Stimulated activated CD8-positive, alpha-beta memory T cell treated with anti-CD3 and anti-CD28 coated beads, Interleukin-15, amount 100 ng/mL, for 24 hours (primary cell): ENCODE measurements at regions not wholly inside any gene's neighbourhood (a gene's known extent, or its start where the extent isn't known, plus 50 kb on each side); places are given as distances from the start of the nearest gene placed in this dataset.
"Not testable (repeated sequence)": the region's sequence is repeated elsewhere in the genome, so short reads cannot be mapped to it uniquely, and the experiment has no call there.

Experiments
- DNase-seq: peaks from one replicate; pipeline ENCODE4 v3.0.0-alpha.2; 2020; ENCODE audit warnings: low read depth

GRCh38 chr12:125776212-125776611 is 711.0 kb downstream of the AACS start:
- DNase-seq, result no peak

DNA sequence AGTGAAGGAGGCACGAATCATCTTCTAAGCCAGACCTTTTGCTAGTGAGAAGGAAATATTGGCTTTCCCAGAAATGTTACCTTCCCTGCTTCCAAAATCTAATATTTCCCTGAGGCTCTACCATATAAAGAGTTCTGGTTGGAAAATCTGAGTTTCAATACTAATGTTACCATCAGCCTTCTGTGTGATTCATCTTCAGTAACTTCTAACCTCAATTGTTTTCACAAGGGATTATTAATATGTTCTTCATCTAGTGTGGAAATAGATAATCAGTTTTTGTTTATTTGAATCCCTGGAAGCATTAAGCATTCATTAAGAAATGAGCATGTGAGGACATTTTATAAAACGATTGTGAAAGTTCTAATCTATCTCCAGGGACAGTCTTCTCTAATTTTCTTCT is 720.9 kb downstream of the AACS start:
- no peak for DNase-seq

GRCh38 chr12:125794401-125794800 is 729.2 kb downstream of the AACS start:
- DNase-seq, result no peak

- DNase-seq, result no peak
Observed at GRCh38 chr12:125797421-125798175, 732.4 kb downstream of the AACS start.

DNA sequence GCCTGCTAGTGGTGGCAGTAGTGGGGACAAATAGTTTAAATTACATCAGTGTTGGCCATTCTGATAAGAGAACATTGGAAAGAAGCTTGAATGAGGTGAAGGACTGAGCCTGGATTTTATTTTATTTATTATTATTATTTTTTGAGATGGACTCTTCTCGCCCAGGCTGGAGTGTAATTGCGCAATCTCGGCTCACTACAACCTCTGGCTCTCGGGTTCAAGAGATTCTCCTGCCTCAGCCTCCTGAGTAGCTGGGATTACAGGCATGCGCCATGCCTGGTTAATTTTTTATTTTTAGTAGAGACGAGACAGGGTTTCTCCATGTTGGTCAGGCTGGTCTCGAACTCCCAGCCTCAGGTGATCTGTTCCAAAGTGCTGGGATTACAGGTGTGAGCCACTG is 739.4 kb downstream of the AACS start:
- DNase-seq, result no peak

- DNase-seq, result no peak
Observed at GRCh38 chr12:125824276-125824675, 759.0 kb downstream of the AACS start.

DNA sequence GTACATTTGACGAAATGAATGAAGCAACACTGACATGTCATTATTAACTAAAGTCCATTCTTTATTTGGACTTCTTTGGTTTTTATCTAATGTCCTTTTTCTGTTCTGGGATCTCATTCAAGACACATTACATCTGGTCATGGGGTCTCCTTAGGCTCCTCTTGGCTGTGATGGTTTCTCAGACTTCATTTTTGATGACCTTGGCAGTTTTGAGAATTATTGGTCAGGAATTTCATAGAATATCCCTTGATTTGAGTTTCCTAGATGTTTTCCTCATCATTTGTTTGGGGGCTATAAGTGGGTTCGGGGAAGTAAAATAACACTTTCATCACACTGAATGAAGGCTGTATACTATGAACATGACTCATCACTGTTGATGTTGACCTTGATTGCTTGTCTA is 770.6 kb downstream of the AACS start:
- DNase-seq, result no peak

- no peak for DNase-seq
Observed at GRCh38 chr12:125836647-125837046, 771.4 kb downstream of the AACS start.

DNA sequence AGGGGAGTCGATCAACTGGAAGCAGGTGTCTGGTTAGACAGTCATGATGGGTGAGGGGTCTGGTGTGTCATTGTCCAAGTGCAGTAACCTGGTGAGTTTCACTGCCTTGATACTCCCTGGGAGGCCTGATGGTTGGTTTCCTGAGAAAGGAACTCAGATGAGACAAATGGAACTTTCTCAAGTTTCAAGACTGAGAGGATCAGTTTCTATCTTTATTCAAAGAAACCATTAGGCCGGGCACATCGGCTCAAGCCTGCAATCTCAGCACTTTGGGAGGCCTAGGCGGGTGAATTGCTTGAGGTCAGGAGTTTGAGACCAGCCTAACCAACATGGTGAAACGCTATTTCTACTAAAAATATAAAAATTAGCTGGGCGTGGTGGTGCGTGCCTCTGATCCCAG is 776.1 kb downstream of the AACS start:
- no peak for DNase-seq

DNA sequence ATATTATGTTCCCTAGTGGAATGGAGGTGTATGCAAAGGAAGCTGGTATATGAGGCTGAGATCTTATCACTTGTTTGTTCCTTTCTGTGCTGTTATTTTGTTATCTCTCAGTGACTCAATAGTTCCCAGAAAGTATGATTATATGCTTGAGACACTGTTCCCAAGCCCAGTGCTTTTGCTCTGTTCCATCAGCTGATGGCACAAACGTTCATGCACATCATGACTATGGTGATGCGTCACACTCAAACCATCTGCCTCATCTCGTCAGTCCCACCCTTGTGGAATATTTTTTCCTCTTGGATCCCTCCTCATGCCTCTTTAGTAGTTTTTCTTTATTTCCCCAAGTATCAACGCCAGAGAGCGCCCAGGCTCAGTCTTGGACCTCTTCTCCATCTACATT is 786.9 kb downstream of the AACS start:
- DNase-seq, result no peak

- no peak for DNase-seq
Observed at GRCh38 chr12:125852679-125853078, 787.4 kb downstream of the AACS start.

- no peak for DNase-seq
Observed at GRCh38 chr12:125853670-125854069, 788.4 kb downstream of the AACS start.

DNA sequence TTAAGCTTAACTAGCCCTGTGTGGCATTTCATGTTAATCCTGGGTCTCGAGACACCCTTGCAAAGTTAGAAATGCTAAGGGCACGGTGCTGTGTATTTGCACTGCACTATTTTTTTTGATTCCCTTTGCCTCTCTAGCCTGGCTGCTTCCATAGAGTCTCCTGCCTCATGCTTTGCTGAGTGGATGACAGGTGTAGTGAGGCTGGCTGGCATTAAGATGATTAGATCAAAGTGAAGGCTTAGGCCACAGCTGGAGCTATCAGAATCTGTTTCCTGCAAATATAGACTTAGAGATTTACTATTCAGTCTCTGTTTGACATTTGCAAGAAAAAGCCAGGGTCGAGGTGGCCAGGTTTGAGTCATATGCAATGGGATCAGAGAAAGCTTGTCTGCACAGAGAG is 791.1 kb downstream of the AACS start:
- DNase-seq, result no peak

DNA sequence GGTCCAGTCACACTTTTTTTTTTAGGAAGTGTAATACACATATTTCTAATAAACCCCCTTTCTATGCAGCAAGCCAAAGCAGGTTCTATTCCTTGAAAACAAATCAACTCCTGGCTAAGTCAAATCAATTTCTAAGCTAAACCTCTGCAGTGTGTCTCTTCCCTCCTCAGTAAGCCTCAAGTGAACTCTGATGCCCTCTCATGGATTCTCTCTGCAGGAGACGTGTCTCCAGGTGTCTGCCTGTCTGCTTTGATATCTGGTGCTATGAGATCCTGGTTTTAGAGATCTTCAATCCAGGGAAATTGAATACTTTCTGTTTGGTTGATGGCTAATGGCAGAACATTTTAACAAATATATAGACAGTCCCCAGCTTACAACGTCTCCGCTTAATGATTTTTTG is 791.7 kb downstream of the AACS start:
- no peak for DNase-seq

- no peak for DNase-seq
Observed at GRCh38 chr12:125860672-125861288, 795.5 kb downstream of the AACS start.

DNA sequence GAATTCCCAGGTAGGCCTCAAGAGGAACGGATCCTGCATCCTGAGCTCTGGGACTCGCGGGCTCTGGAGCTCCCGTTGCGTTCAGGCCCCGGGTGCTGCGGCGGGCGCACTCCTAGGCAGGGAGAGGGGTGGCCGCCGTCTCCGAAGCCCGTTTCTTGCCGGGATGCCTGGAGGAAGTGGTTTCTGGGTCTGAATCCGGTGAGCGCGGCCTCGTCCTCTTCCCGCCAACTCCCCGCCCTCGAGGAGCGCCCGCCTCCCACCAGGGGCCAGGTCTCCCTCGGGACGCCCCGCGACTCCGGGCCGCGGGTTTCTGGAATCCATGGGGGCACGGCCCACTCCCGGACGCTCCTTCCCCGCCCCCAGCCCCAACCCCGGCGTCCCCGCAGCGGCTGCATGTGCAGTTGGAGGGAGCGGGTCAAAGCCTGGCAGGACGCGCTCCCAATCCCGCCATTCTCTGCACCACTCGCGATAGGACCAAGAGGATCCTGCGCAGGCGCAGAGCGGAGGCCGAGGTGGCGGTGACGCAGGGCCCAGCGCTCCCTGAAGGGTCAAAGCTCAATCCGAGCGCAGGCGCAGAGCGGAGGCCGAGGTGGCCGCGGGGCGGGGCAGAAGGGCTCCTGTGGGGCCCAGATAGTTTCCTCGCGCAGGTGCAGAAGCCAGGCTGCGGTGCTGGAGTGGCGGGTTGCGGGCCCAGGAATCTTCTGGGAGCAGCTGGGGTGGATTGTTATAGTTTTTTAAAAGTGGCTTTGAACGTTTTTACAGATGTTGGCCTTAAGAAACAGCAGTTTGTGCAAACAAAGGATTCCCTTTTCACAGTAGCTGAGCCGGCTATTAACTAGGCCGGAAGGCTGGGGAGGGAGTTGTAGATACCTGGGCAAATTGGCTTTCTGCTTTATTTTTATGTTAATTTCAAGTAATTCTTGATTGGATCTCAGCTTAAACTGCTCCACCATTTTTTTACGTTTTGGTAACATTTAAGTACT is 796.4 kb downstream of the AACS start:
- no peak for DNase-seq

DNA sequence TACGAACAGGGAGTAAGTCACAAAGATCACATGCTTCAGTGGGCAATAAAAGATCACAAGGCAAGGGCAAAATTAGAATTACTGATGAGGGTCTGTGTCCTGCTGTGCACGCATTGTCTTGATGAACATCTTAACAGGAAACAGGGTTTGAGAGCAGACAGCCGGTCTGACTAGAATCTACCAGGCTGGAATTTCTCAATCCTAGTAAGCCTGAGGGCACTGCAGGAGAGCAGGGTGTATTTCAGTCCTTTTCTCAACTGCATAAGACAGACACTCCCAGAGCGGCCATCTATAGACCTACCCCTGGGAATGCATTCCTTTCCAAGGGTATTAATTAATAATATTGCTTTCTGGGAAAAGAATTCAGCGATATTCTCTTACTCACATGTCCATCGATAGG is 800.0 kb downstream of the AACS start:
- DNase-seq, result not testable (repeated sequence)

- no peak for DNase-seq
Observed at GRCh38 chr12:125871811-125872594, 806.8 kb downstream of the AACS start.

GRCh38 chr12:125873016-125873415 is 807.8 kb downstream of the AACS start:
- no peak for DNase-seq

- DNase-seq, result no peak
Observed at GRCh38 chr12:125878483-125878882, 813.2 kb downstream of the AACS start.

DNA sequence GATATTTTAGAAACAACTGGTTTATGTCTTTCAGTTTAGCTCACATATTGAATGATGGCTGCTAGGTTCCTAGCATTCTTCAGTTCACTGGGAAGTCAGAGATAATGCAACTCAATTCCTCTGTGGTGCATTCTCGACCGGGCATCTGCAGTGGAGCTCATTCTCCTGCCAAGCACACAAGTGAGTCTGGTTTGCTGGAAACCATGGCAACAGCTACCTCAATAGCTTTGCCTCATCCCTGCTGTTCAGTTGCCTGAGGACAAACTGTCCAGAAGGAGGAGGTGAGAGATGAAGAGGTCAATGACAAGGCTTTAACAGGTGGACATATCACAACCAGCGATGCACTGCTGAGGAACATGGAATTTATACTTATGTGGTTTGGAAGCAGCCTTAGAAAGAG is 816.9 kb downstream of the AACS start:
- no peak for DNase-seq

DNA sequence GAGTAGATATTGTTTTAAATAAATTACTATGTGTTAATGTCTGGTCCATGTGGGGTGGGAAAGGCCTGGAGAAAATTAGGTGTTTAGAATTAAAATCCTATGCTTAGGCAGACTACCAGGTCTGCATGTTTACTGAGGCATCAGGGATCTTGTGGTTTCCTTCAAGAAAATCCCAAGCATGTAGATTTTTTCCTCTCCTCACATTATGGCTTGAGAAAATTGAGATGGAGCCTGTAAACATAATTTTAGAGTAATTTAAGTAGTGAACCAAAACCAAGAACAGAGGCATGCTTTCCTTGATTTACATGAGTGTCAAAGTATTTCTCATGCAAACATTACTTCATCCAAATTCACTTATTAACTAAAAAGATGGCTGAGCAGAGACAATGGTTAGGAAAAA is 823.7 kb downstream of the AACS start:
- no peak for DNase-seq
